Stomach (tissue), 8 donors: ENCODE measurements at regions not wholly inside any gene's neighbourhood (a gene's known extent, or its start where the extent isn't known, plus 50 kb on each side); places are given as distances from the start of the nearest gene placed in this dataset.
"Not testable (repeated sequence)": the region's sequence is repeated elsewhere in the genome, so short reads cannot be mapped to it uniquely, and the experiment has no call there.

Experiments used
- DNase-seq, 2 donors: peaks; one replicate each; pipeline versions ENCODE4 v3.0.0 to v3.0.0-alpha.2; 2013 to 2019
- H3K27ac ChIP-seq, 5 donors: fragments of 200-600 bp in 4 of 5; sonication (generic) in 4 of 5; one replicate each; pipeline ENCODE4 v1.5.1; 2013 to 2019; ENCODE audit warnings: mild to moderate bottlenecking in 1 of 5, moderate library complexity in 1 of 5
- H3K27me3 ChIP-seq, 3 donors: fragments of 200-600 bp; sonication (generic); one replicate each; pipeline ENCODE4 v1.5.1; 2017 to 2019; ENCODE audit warnings: mixed run types in 1 of 3
- H3K36me3 ChIP-seq, 4 donors: fragments of 200-600 bp; sonication (generic); 1 replicate in 3 of 4; 2 replicates in 1 of 4; pipeline ENCODE4 v1.5.1; 2016 to 2019
- H3K4me1 ChIP-seq, 4 donors: fragments of 200-600 bp; sonication (generic); one replicate each; pipeline ENCODE4 v1.5.1; 2016 to 2019
- H3K4me3 ChIP-seq, 4 donors: fragments of 200-600 bp; sonication (generic) in 3 of 4; one replicate each; pipeline ENCODE4 v1.5.1; 2016 to 2019; ENCODE audit warnings: mild to moderate bottlenecking in 1 of 4
- H3K9me3 ChIP-seq, 4 donors: fragments of 200-600 bp; sonication (generic); one replicate each; pipeline ENCODE4 v1.5.1; 2016 to 2019
- EP300 ChIP-seq: sonication (generic); formaldehyde crosslinking; IDR thresholded peaks from one replicate; pipeline ENCODE4 v1.6.1; 2017; ENCODE audit warnings: antibody characterized with exemption
- POLR2A ChIP-seq, 4 donors: fragments of 450-650 bp; IDR thresholded peaks; one replicate each; pipeline ENCODE4 v1.6.1; 2016; ENCODE audit warnings: antibody characterized with exemption in 4 of 4, control low read depth in 2 of 4, mild to moderate bottlenecking in 1 of 4, moderate library complexity in 1 of 4
- POLR2AphosphoS5 ChIP-seq, 3 donors: sonication (generic); formaldehyde crosslinking; IDR thresholded peaks; one replicate each; pipeline ENCODE4 v1.6.1; 2016; ENCODE audit warnings: antibody characterized with exemption in 3 of 3
- WGBS, 5 donors: extraction: QIAGEN DNeasy Blood & Tissue Kit in 3 of 5; methylation state at CpG; one replicate each; pipeline versions ENCODE4 v1.1.5 to v1.1.7; 2013 to 2018; 5-methylcytosine and 5-hydroxymethylcytosine counted together
- intact Hi-C: fragments of 100-400 bp; cut with DNase I; formaldehyde crosslinking; loops from one replicate; pipeline ENCODE4 v1.15.1; 2023; ENCODE audit warnings: low total_unique reads
- TF ChIP-seq, protein P1 (sequence below), 7 experiments: fragments of 450-650 bp in 4 of 7; fragments of 200-600 bp in 3 of 7; sonication (generic) in 3 of 7; IDR thresholded peaks; one replicate each; pipeline ENCODE4 v1.5.1; 2016 to 2019; ENCODE audit warnings: antibody characterized with exemption in 7 of 7, control low read depth in 2 of 7, mild to moderate bottlenecking in 1 of 7
- donor health status: healthy with polysubstance abuse.
- donor health status: Bipolar disorder and iron deficiency.
- donor health status: healthy.

DNA sequence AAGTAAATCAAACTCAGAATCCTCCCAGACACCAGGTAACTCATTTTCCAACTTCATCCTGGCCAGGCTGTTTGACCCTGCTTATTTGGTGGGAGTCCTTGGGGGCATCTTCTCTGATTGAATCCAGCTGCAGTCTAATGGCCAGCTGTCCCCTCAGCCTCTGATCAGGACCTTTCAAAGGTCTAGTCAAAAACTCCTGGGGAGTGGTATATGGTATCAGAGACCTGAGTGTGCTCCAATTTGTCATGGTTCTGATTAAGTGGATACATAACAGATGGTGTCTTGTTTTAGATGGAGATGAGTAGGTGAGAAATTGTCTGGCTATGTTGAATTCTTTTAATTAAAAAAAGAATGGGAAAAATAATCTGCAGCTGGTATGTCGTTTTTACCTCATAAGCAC is 842.6 kb upstream of the ACVR2A start:
- no peaks in the 10 kb centered on the region for H3K9me3 ChIP-seq
- TF ChIP-seq, protein P1, sequence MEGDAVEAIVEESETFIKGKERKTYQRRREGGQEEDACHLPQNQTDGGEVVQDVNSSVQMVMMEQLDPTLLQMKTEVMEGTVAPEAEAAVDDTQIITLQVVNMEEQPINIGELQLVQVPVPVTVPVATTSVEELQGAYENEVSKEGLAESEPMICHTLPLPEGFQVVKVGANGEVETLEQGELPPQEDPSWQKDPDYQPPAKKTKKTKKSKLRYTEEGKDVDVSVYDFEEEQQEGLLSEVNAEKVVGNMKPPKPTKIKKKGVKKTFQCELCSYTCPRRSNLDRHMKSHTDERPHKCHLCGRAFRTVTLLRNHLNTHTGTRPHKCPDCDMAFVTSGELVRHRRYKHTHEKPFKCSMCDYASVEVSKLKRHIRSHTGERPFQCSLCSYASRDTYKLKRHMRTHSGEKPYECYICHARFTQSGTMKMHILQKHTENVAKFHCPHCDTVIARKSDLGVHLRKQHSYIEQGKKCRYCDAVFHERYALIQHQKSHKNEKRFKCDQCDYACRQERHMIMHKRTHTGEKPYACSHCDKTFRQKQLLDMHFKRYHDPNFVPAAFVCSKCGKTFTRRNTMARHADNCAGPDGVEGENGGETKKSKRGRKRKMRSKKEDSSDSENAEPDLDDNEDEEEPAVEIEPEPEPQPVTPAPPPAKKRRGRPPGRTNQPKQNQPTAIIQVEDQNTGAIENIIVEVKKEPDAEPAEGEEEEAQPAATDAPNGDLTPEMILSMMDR (IDR thresholded peaks at IDR 0.05): no peak
- TF ChIP-seq EP300: no peak
- no peak for TF ChIP-seq POLR2A (IDR thresholded peaks at IDR 0.05)
- TF ChIP-seq POLR2AphosphoS5 (IDR thresholded peaks at IDR 0.05): no peak
- H3K4me3 ChIP-seq: no peak overlapping the region
- H3K36me3 ChIP-seq: no peaks in the 10 kb centered on the region
- WGBS, 5 donors: 69 to 85% (median 78%) methylated on average over 1 of the region's 1 CpG
- intact Hi-C loops: no loop called here
- DNase-seq: no peak
- H3K27ac ChIP-seq: no peak overlapping the region
- H3K27me3 ChIP-seq: no peaks in the 10 kb centered on the region
- no peaks in the 10 kb centered on the region for H3K4me1 ChIP-seq

DNA sequence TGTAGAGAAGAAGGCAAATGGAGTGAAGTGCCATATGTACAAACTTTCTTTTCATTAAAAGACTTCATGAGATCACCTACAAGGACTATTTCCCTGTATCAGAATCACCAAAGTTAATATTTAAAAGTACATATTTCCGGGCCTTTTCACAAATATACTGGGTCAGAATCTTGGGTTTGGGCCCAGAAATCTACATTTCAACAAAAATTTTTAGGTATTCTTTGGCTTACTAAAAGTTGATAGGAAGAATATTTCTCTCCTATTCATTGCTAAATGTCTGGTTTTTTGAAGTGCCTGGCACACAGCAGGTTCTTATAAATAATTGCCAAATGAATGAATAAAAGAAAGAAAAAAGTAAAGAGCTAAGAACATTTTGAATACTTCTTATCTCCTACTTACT is 843.8 kb upstream of the ACVR2A start:
- DNase-seq: no peak
- intact Hi-C loops: no loop called here
- WGBS, 5 donors: 30 to 49% (median 41%) methylated on average over 1 of the region's 1 CpG
- Histone ChIP-seq H3K27ac (no peak overlapping the region), H3K4me1 (no peaks in the 10 kb centered on the region), H3K36me3 (no peaks in the 10 kb centered on the region), H3K9me3 (no peaks in the 10 kb centered on the region), H3K4me3 (no peak overlapping the region), H3K27me3 (no peaks in the 10 kb centered on the region)
- no peak for TF ChIP-seq EP300
- TF ChIP-seq POLR2A (IDR thresholded peaks at IDR 0.05): no peak
- TF ChIP-seq POLR2AphosphoS5 (IDR thresholded peaks at IDR 0.05): no peak
- TF ChIP-seq, protein P1 (IDR thresholded peaks at IDR 0.05): no peak

DNA sequence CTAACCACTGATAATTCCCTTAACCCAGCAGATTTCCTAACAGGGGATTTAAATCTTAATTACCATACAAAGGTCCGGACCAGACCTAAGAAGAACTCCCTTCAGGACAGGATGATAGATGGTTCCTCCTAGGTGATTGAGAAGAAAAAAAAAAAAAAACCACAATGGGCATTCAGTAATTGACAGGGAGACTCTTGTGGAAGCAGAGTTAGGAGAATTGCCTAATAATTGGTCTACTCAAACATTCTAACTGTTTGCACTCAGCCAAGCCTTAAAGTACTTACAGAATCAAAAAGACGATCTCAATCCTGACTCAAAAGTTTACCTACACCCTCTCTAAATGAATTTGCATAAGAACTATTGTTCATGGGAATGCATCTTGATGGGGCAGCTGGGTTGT is 844.7 kb upstream of the ACVR2A start:
- H3K9me3 ChIP-seq, H3K27ac ChIP-seq, DNase-seq, H3K4me1 ChIP-seq, H3K36me3 ChIP-seq, H3K4me3 ChIP-seq, intact Hi-C loops, H3K27me3 ChIP-seq: not testable (repeated sequence)
- WGBS, 5 donors: 47 to 80% (median 59%) methylated on average over 2 of the region's 2 CpGs

DNA sequence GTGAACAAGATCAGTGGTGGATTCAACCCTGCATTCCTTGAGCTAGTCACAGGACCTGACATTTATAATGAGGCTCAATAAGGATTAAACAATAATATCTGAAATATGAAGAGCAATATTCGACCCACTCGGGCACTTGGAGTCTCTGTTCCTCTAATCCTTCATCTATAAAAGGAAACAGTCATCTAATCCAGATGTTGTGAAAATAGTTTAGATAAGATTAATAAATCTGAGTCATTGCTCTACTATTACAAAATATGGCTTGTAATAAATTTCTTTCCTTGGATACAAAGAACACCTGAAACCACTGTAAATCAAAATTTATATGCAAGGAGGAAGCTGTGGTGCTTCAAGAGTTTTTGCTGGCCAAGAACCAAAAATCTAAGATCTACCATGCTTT is 846.9 kb upstream of the ACVR2A start:
- Histone ChIP-seq H3K27ac (no peak overlapping the region), H3K9me3 (no peaks in the 10 kb centered on the region), H3K27me3 (no peaks in the 10 kb centered on the region), H3K4me1 (no peaks in the 10 kb centered on the region), H3K36me3 (no peaks in the 10 kb centered on the region), H3K4me3 (no peak overlapping the region)
- intact Hi-C loops: no loop called here
- WGBS, 5 donors: 51 to 69% (median 64%) methylated on average over 2 of the region's 2 CpGs
- TF ChIP-seq POLR2A (IDR thresholded peaks at IDR 0.05) (no peak), EP300 (no peak), POLR2AphosphoS5 (IDR thresholded peaks at IDR 0.05) (no peak)
- TF ChIP-seq, protein P1 (IDR thresholded peaks at IDR 0.05): no peak
- DNase-seq: no peak

DNA sequence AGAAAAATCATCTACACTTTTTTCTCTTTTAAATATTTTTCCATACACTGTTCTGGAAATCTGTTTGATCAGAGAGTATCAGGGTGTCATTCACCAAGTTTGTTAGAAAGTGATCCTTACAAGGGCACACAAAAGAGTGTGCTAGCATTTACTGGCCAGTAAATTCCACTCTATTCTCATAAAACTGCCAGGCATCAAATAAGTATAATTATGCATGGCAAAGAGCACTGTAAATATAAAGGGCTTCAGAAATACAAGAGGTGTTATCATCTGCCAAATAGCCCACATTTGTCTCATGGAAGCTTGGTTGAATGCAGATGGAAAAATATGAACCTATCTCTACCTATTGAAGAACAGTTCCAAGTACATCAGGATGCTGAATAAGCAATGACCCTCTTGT is 847.3 kb upstream of the ACVR2A start:
- no peaks in the 10 kb centered on the region for H3K36me3 ChIP-seq
- TF ChIP-seq, protein P1 (IDR thresholded peaks at IDR 0.05): no peak
- H3K27me3 ChIP-seq: no peaks in the 10 kb centered on the region
- no peaks in the 10 kb centered on the region for H3K9me3 ChIP-seq
- H3K4me3 ChIP-seq: no peak overlapping the region
- H3K4me1 ChIP-seq: no peaks in the 10 kb centered on the region
- DNase-seq: no peak
- intact Hi-C loops: no loop called here
- no peak overlapping the region for H3K27ac ChIP-seq
